ENCODE measurements at regions not wholly inside any gene's neighbourhood (a gene's known extent, or its start where the extent isn't known, plus 50 kb on each side); places are given as distances from the start of the nearest gene placed in this dataset.

DNA sequence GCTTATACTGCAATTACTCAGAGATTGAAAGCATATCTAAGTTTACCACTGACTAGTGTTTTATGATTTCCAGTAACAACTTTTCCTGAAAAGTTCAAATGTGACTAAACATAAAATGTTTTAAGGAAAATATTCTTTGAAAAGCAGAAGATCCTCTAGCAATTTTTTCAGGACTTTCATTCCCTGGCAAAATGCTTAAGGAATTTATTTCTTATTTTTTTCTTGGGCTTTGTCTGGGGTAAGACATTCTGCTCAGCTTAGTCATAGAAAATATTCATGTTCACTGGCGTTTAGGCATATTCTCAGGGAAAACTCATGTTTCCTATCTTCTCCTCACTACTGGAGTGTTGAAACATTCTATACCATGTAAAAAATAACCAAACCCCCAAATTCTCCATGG lies 235.3 kb upstream of the CEP162 start:
- H3K9me2 ChIP-seq (replicated peaks; ENCODE audit: low read depth, low read length): no peaks in the 10 kb centered on the region
- H3K4me3 ChIP-seq (ENCODE audit: low read length, poor library complexity, severe bottlenecking): no peak overlapping the region
- H3K4me2 ChIP-seq (ENCODE audit: low read depth, low read length, poor library complexity, severe bottlenecking): no peak overlapping the region
- no peaks in the 10 kb centered on the region for H3K79me2 ChIP-seq (ENCODE audit: insufficient read depth, low read length)
- no peaks in the 10 kb centered on the region for H4K20me1 ChIP-seq (ENCODE audit: insufficient read depth, low read length, poor library complexity, severe bottlenecking)
- no peak overlapping the region for H2AFZ ChIP-seq (ENCODE audit: low read length)
- no peaks in the 10 kb centered on the region for H3K9me3 ChIP-seq (ENCODE audit: insufficient read depth, low read depth, low read length)
- H3F3A ChIP-seq (ENCODE audit: low read depth): no peaks in the 10 kb centered on the region
- no peaks in the 10 kb centered on the region for H3K27me3 ChIP-seq (ENCODE audit: insufficient read depth, low read length, poor library complexity, severe bottlenecking)
- H3K4me1 ChIP-seq (ENCODE audit: insufficient read depth, low read length, poor library complexity, severe bottlenecking): peaks cover 6% of the 10 kb centered on the region
- TF ChIP-seq, protein P1, sequence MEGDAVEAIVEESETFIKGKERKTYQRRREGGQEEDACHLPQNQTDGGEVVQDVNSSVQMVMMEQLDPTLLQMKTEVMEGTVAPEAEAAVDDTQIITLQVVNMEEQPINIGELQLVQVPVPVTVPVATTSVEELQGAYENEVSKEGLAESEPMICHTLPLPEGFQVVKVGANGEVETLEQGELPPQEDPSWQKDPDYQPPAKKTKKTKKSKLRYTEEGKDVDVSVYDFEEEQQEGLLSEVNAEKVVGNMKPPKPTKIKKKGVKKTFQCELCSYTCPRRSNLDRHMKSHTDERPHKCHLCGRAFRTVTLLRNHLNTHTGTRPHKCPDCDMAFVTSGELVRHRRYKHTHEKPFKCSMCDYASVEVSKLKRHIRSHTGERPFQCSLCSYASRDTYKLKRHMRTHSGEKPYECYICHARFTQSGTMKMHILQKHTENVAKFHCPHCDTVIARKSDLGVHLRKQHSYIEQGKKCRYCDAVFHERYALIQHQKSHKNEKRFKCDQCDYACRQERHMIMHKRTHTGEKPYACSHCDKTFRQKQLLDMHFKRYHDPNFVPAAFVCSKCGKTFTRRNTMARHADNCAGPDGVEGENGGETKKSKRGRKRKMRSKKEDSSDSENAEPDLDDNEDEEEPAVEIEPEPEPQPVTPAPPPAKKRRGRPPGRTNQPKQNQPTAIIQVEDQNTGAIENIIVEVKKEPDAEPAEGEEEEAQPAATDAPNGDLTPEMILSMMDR (conservative IDR thresholded peaks at IDR 0.05; ENCODE audit: low read length): no peak
- TF ChIP-seq EZH2phosphoT487 (IDR thresholded peaks at IDR 0.05; ENCODE audit: borderline replicate concordance): no peak
- H3K9ac ChIP-seq (ENCODE audit: low read depth, low read length, poor library complexity, severe bottlenecking): no peak overlapping the region
- H3K36me3 ChIP-seq (ENCODE audit: insufficient read depth, low read length): no peaks in the 10 kb centered on the region

DNA sequence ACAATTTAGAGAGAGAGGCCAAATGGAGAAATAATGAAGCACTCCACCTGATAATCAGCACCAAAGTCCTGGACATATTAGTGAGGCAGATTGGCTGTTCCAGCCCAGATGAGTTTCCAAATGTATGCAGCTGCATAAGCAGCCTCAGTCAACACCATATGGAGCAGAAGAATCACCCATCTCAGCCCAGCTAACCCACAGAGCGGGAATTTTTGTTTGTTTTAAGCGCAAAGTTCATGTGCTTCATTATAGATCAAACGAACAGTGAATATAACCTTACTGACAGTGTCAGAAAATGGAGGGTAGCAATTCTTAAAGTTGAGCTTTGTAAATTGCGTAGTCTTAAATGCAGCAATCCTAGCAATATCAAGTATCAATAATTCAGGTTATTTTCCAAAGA lies 234.0 kb upstream of the CEP162 start:
- Histone ChIP-seq H3K4me1 (ENCODE audit: insufficient read depth, low read length, poor library complexity, severe bottlenecking) (peaks cover 4% of the 10 kb centered on the region), H3K27me3 (ENCODE audit: insufficient read depth, low read length, poor library complexity, severe bottlenecking) (no peaks in the 10 kb centered on the region), H3K4me2 (ENCODE audit: low read depth, low read length, poor library complexity, severe bottlenecking) (no peak overlapping the region), H3K36me3 (ENCODE audit: insufficient read depth, low read length) (no peaks in the 10 kb centered on the region), H3K9me2 (replicated peaks; ENCODE audit: low read depth, low read length) (no peaks in the 10 kb centered on the region), H3F3A (ENCODE audit: low read depth) (no peaks in the 10 kb centered on the region), H3K9me3 (ENCODE audit: insufficient read depth, low read depth, low read length) (0 out of 2 replicates have a peak, but pooled peaks cover 2% of the 10 kb centered on the region), H3K79me2 (ENCODE audit: insufficient read depth, low read length) (no peaks in the 10 kb centered on the region), H2AFZ (ENCODE audit: low read length) (no peak overlapping the region), H3K4me3 (ENCODE audit: low read length, poor library complexity, severe bottlenecking) (no peak overlapping the region), H3K9ac (ENCODE audit: low read depth, low read length, poor library complexity, severe bottlenecking) (no peak overlapping the region), H4K20me1 (ENCODE audit: insufficient read depth, low read length, poor library complexity, severe bottlenecking) (no peaks in the 10 kb centered on the region)
- TF ChIP-seq, protein P1 (conservative IDR thresholded peaks at IDR 0.05; ENCODE audit: low read length): no peak
- no peak for TF ChIP-seq EZH2phosphoT487 (IDR thresholded peaks at IDR 0.05; ENCODE audit: borderline replicate concordance)

DNA sequence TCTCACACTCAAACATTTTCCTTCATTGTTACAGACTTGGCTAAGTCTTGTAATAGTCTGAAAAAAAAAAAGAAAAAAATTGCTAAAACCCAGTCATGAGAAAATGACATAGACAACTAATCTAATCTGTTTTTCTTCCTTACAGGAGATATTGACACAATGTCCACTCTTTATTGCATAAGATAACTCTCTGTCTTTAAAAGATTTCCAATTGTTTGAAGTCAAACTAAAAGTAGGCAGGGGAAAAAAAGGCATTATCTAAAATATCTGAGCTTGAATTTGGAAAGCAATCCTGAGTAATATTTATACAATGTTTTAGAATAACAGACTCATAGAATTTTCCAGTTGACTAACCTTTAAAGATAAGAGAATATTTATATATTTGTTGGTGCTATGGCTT lies 233.0 kb upstream of the CEP162 start:
- Histone ChIP-seq H3K79me2 (ENCODE audit: insufficient read depth, low read length) (no peaks in the 10 kb centered on the region), H3F3A (ENCODE audit: low read depth) (no peaks in the 10 kb centered on the region), H3K9ac (ENCODE audit: low read depth, low read length, poor library complexity, severe bottlenecking) (no peak overlapping the region), H3K4me3 (ENCODE audit: low read length, poor library complexity, severe bottlenecking) (no peak overlapping the region), H2AFZ (ENCODE audit: low read length) (no peak overlapping the region), H3K9me3 (ENCODE audit: insufficient read depth, low read depth, low read length) (0 out of 2 replicates have a peak, but pooled peaks cover 4% of the 10 kb centered on the region), H3K36me3 (ENCODE audit: insufficient read depth, low read length) (no peaks in the 10 kb centered on the region), H4K20me1 (ENCODE audit: insufficient read depth, low read length, poor library complexity, severe bottlenecking) (no peaks in the 10 kb centered on the region), H3K9me2 (replicated peaks; ENCODE audit: low read depth, low read length) (no peaks in the 10 kb centered on the region), H3K4me1 (ENCODE audit: insufficient read depth, low read length, poor library complexity, severe bottlenecking) (no peaks in the 10 kb centered on the region), H3K27me3 (ENCODE audit: insufficient read depth, low read length, poor library complexity, severe bottlenecking) (no peaks in the 10 kb centered on the region), H3K4me2 (ENCODE audit: low read depth, low read length, poor library complexity, severe bottlenecking) (no peak overlapping the region)
- TF ChIP-seq EZH2phosphoT487 (IDR thresholded peaks at IDR 0.05; ENCODE audit: borderline replicate concordance): no peak
- TF ChIP-seq, protein P1 (conservative IDR thresholded peaks at IDR 0.05; ENCODE audit: low read length): no peak
